ENCODE measurements at regions not wholly inside any gene's neighbourhood (a gene's known extent, or its start where the extent isn't known, plus 50 kb on each side); places are given as distances from the start of the nearest gene placed in this dataset.

GRCh38 chrX:3962511-3963311, 249.3 kb upstream of the PRKX start:
- peak; percentile 18 for DNase-seq
- POLR2A ChIA-PET = interaction anchor here (0.7 kb wide), 1 partner anchor 296 kb away, joined by 3 read pairs; no protein-coding TSS in a partner anchor
- WGBS (ENCODE audit: low lambda C conversion rate) = 2% methylated on average over 13 of the region's 13 CpGs
- CTCF ChIA-PET = interaction anchor here (0.6 to 2.9 kb wide), 20 partner anchors 8 to 585 kb away, joined by 3 to 23 read pairs (median 4); no protein-coding TSS in a partner anchor
- H3K79me2 ChIP-seq (ENCODE audit: insufficient read depth) = no peaks in the 10 kb centered on the region
- peak; percentile 62 for TF ChIP-seq RAD21 (IDR thresholded peaks at IDR 0.05; ENCODE audit: low read length)
- TF ChIP-seq, protein P1, sequence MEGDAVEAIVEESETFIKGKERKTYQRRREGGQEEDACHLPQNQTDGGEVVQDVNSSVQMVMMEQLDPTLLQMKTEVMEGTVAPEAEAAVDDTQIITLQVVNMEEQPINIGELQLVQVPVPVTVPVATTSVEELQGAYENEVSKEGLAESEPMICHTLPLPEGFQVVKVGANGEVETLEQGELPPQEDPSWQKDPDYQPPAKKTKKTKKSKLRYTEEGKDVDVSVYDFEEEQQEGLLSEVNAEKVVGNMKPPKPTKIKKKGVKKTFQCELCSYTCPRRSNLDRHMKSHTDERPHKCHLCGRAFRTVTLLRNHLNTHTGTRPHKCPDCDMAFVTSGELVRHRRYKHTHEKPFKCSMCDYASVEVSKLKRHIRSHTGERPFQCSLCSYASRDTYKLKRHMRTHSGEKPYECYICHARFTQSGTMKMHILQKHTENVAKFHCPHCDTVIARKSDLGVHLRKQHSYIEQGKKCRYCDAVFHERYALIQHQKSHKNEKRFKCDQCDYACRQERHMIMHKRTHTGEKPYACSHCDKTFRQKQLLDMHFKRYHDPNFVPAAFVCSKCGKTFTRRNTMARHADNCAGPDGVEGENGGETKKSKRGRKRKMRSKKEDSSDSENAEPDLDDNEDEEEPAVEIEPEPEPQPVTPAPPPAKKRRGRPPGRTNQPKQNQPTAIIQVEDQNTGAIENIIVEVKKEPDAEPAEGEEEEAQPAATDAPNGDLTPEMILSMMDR (IDR thresholded peaks at IDR 0.05) = peak; percentile 70
- TF ChIP-seq, protein P2, sequence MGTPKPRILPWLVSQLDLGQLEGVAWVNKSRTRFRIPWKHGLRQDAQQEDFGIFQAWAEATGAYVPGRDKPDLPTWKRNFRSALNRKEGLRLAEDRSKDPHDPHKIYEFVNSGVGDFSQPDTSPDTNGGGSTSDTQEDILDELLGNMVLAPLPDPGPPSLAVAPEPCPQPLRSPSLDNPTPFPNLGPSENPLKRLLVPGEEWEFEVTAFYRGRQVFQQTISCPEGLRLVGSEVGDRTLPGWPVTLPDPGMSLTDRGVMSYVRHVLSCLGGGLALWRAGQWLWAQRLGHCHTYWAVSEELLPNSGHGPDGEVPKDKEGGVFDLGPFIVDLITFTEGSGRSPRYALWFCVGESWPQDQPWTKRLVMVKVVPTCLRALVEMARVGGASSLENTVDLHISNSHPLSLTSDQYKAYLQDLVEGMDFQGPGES (IDR thresholded peaks at IDR 0.05; ENCODE audit: low read depth, low read length) = no peak
- no peak overlapping the region for H3K27ac ChIP-seq (ENCODE audit: low read depth in 2 of 2, low read length in 1 of 2)
- no peaks in the 10 kb centered on the region for H3K36me3 ChIP-seq (replicated peaks in 1 of 2; ENCODE audit: control insufficient read depth in 1 of 2, insufficient read depth in 2 of 2, low read length in 1 of 2)
- H3K9me3 ChIP-seq = no peaks in the 10 kb centered on the region
- H2AFZ ChIP-seq (ENCODE audit: low read depth) = no peak overlapping the region; the same call in 1 of the 2 replicates
- H3K4me2 ChIP-seq = peak overlapping the region; percentile 20; the same call in 1 of the 2 replicates
- H3K9me2 ChIP-seq = no peaks in the 10 kb centered on the region
- H4K20me1 ChIP-seq (ENCODE audit: insufficient read depth) = no peaks in the 10 kb centered on the region
- peak overlapping the region in 1 of 2 experiments; percentile 17; a peak in 1 of 4 replicates for H3K4me3 ChIP-seq (ENCODE audit: low read depth in 2 of 2, low read length in 1 of 2)
- H3K4me1 ChIP-seq (ENCODE audit: control insufficient read depth in 1 of 2, insufficient read depth in 2 of 2, low read depth in 1 of 2, low read length in 1 of 2) = no peaks in the 10 kb centered on the region
- no peaks in the 10 kb centered on the region for H3K27me3 ChIP-seq (ENCODE audit: insufficient read depth)
- H3F3A ChIP-seq (replicated peaks; ENCODE audit: insufficient read depth) = no peaks in the 10 kb centered on the region
- H3K9ac ChIP-seq = no peak overlapping the region

DNA sequence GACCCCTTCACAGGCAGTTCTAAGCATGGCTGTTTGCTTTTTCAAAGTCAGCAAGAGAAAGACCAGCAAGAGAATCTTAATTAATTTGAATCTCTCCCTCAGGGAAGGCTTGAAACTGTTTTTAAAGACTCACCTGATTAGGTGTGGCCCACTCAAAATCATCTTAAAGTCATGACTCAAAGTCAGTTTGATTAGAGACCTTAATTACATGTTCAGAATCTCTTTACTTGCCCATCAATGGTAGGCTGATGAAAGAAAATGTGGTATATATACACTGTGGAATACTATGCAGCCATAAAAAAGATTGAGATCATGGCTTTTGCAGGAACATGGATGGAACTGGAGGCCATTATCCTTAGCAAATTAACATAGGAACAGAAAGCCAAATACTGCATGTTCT, 247.5 kb upstream of the PRKX start:
- no peak for DNase-seq
- Histone ChIP-seq H3K4me3 (ENCODE audit: low read depth in 2 of 2, low read length in 1 of 2) (no peak overlapping the region), H3K4me1 (ENCODE audit: control insufficient read depth in 1 of 2, insufficient read depth in 2 of 2, low read depth in 1 of 2, low read length in 1 of 2) (no peaks in the 10 kb centered on the region), H3K4me2 (no peak overlapping the region), H3K9ac (no peak overlapping the region), H3K36me3 (replicated peaks in 1 of 2; ENCODE audit: control insufficient read depth in 1 of 2, insufficient read depth in 2 of 2, low read length in 1 of 2) (no peaks in the 10 kb centered on the region), H3K27me3 (ENCODE audit: insufficient read depth) (no peaks in the 10 kb centered on the region), H4K20me1 (ENCODE audit: insufficient read depth) (no peaks in the 10 kb centered on the region), H3K27ac (ENCODE audit: low read depth in 2 of 2, low read length in 1 of 2) (no peak overlapping the region), H3K9me2 (no peaks in the 10 kb centered on the region), H2AFZ (ENCODE audit: low read depth) (no peak overlapping the region), H3K9me3 (no peaks in the 10 kb centered on the region), H3K79me2 (ENCODE audit: insufficient read depth) (no peaks in the 10 kb centered on the region), H3F3A (replicated peaks; ENCODE audit: insufficient read depth) (no peaks in the 10 kb centered on the region)
- CTCF ChIA-PET = no interaction called here
- POLR2A ChIA-PET = no interaction called here
- TF ChIP-seq YY1 (IDR thresholded peaks at IDR 0.05; ENCODE audit: low read depth) (no peak), JUND (IDR thresholded peaks at IDR 0.05) (no peak), NRF1 (IDR thresholded peaks at IDR 0.05; ENCODE audit: low read depth, low read length) (no peak), GATA2 (CRISPR knock-in tag; IDR thresholded peaks at IDR 0.05) (no peak), TEAD4 (IDR thresholded peaks at IDR 0.05; ENCODE audit: borderline replicate concordance, insufficient read depth) (no peak), EP300 (IDR thresholded peaks at IDR 0.05; ENCODE audit: borderline replicate concordance in 1 of 2, low read depth in 1 of 2, low read length in 1 of 2) (no peak), FOSL2 (IDR thresholded peaks at IDR 0.05; ENCODE audit: borderline replicate concordance, low read depth) (no peak), ZBTB33 (IDR thresholded peaks at IDR 0.05; ENCODE audit: borderline replicate concordance, low read depth) (no peak), MEF2A (IDR thresholded peaks at IDR 0.05; ENCODE audit: borderline replicate concordance, low read depth) (no peak), FOXJ3 (CRISPR knock-in tag; IDR thresholded peaks at IDR 0.05) (no peak), MXI1 (IDR thresholded peaks at IDR 0.05; ENCODE audit: low read depth, low read length) (no peak), USF1 (IDR thresholded peaks at IDR 0.05; ENCODE audit: borderline replicate concordance, low read depth) (no peak), SIN3A (IDR thresholded peaks at IDR 0.05; ENCODE audit: borderline replicate concordance, low read depth, low read length) (no peak)
- TF ChIP-seq, protein P2 (IDR thresholded peaks at IDR 0.05; ENCODE audit: low read depth, low read length) = no peak
- TF ChIP-seq, protein P3, sequence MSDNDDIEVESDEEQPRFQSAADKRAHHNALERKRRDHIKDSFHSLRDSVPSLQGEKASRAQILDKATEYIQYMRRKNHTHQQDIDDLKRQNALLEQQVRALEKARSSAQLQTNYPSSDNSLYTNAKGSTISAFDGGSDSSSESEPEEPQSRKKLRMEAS (IDR thresholded peaks at IDR 0.05; ENCODE audit: low read depth) = no peak

Measured in SK-N-SH (cell line).